ENCODE measurements at regions not wholly inside any gene's neighbourhood (a gene's known extent, or its start where the extent isn't known, plus 50 kb on each side); places are given as distances from the start of the nearest gene placed in this dataset.

DNA sequence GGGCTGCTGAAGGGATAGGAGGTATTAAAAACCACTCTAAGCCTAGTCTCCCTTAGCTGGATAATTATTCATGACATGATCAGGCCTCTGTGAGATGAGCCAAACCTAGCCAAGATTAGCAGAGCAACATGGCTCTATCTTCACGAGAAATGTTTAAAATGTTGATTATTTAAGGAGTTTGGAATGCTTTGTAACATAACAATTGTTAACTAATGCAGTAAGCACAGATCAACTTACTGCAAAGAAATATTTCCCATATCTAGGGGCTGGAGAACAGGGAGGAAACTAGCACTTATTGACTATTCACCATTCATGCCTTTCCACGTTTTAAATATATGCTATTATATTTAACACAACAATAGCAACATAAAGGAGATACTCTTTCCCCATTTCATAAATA, 833.7 kb upstream of the CHAC2 start:
- TF ChIP-seq, protein P1, sequence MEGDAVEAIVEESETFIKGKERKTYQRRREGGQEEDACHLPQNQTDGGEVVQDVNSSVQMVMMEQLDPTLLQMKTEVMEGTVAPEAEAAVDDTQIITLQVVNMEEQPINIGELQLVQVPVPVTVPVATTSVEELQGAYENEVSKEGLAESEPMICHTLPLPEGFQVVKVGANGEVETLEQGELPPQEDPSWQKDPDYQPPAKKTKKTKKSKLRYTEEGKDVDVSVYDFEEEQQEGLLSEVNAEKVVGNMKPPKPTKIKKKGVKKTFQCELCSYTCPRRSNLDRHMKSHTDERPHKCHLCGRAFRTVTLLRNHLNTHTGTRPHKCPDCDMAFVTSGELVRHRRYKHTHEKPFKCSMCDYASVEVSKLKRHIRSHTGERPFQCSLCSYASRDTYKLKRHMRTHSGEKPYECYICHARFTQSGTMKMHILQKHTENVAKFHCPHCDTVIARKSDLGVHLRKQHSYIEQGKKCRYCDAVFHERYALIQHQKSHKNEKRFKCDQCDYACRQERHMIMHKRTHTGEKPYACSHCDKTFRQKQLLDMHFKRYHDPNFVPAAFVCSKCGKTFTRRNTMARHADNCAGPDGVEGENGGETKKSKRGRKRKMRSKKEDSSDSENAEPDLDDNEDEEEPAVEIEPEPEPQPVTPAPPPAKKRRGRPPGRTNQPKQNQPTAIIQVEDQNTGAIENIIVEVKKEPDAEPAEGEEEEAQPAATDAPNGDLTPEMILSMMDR (IDR thresholded peaks at IDR 0.05; ENCODE audit: poor library complexity): no peak
- no peak for TF ChIP-seq EZH2 (IDR thresholded peaks at IDR 0.05; ENCODE audit: borderline replicate concordance)
- TF ChIP-seq EZH2phosphoT487 (IDR thresholded peaks at IDR 0.05; ENCODE audit: low read depth, severe bottlenecking, unreplicated experiment): no peak
